H1 (cell line): ENCODE measurements at regions not wholly inside any gene's neighbourhood (a gene's known extent, or its start where the extent isn't known, plus 50 kb on each side); places are given as distances from the start of the nearest gene placed in this dataset.

Experiments used
- CTCF ChIA-PET: fragments of 300-600 bp; sonication (Branson Sonifier 250); formaldehyde crosslinking; loops from one replicate; lab custom pipeline; 2021; ENCODE audit not compliant: partially characterized antibody; lab: Charles Lee
- POLR2A ChIA-PET: fragments of 300-600 bp; sonication (Branson Sonifier 250); formaldehyde crosslinking; loops from one replicate; lab custom pipeline; 2021; ENCODE audit warnings: inconsistent platforms; ENCODE audit not compliant: partially characterized antibody; lab: Charles Lee
- DNase-seq, 2 experiments: peaks; one replicate each; pipeline versions ENCODE4 v3.0.0 to v3.0.0-alpha.2; 2010 to 2022; ENCODE audit warnings: low spot score in 2 of 2, low read depth in 1 of 2, mixed read lengths in 1 of 2
- FAIRE-seq: peaks from 2 replicates; lab custom pipeline; 2011; peaks lifted over from hg19 to GRCh38; lab: Jason Lieb, UNC
- H2AFZ ChIP-seq: 2 replicates; pipeline ENCODE4 v1.8.1; 2012; ENCODE audit warnings: low read length, inconsistent platforms
- H2AK5ac ChIP-seq: 2 replicates; pipeline ENCODE4 v1.6.1; 2013; ENCODE audit warnings: low read depth, low read length
- H2BK120ac ChIP-seq: replicated peaks from 2 replicates; pipeline ENCODE3; 2013; ENCODE audit warnings: low read depth, low read length, inconsistent platforms
- H2BK12ac ChIP-seq: 2 replicates; pipeline ENCODE4 v1.6.1; 2013; ENCODE audit warnings: low read depth, low read length
- H2BK15ac ChIP-seq: 2 replicates; pipeline ENCODE4 v1.6.1; 2013; ENCODE audit warnings: low read length
- H2BK20ac ChIP-seq: 2 replicates; pipeline ENCODE4 v1.6.1; 2013; ENCODE audit warnings: low read length
- H2BK5ac ChIP-seq: 2 replicates; pipeline ENCODE4 v1.6.1; 2013; ENCODE audit warnings: low read depth, low read length
- H3K14ac ChIP-seq: 2 replicates; pipeline ENCODE4 v1.6.1; 2013; ENCODE audit warnings: inconsistent platforms; ENCODE audit not compliant: insufficient read length
- H3K18ac ChIP-seq: 2 replicates; pipeline ENCODE4 v1.6.1; 2013; ENCODE audit warnings: low read length; ENCODE audit errors: extremely low read depth
- H3K23ac ChIP-seq: 2 replicates; pipeline ENCODE4 v1.6.1; 2013; ENCODE audit warnings: inconsistent platforms; ENCODE audit not compliant: insufficient read length
- H3K23me2 ChIP-seq: 2 replicates; pipeline ENCODE4 v1.6.1; 2013; ENCODE audit warnings: low read depth, low read length
- H3K27ac ChIP-seq: 2 replicates; pipeline ENCODE4 v1.6.1; 2011; ENCODE audit warnings: low read depth, low read length, inconsistent platforms
- H3K27me3 ChIP-seq, 4 experiments: replicated peaks in 1 of 4; 1 replicate in 1 of 4; 2 replicates in 3 of 4; pipeline versions ENCODE4 v1.6.1 to v1.8.1; 2011 to 2013; ENCODE audit warnings: low read length in 3 of 4, mild to moderate bottlenecking in 3 of 4, inconsistent platforms in 2 of 4, mixed read lengths in 2 of 4, moderate library complexity in 1 of 4; ENCODE audit not compliant: control insufficient read depth in 3 of 4, insufficient read depth in 3 of 4; ENCODE audit errors: extremely low read depth in 1 of 4
- H3K36me3 ChIP-seq, 4 experiments: 2 replicates each; pipeline versions ENCODE4 v1.6.1 to v1.8.1; 2011 to 2013; ENCODE audit warnings: mild to moderate bottlenecking in 4 of 4, low read length in 3 of 4, moderate library complexity in 2 of 4, control low read depth in 1 of 4, inconsistent platforms in 1 of 4; ENCODE audit not compliant: insufficient read depth in 4 of 4, control insufficient read depth in 2 of 4
- H3K4ac ChIP-seq: replicated peaks from 2 replicates; pipeline ENCODE3; 2013; ENCODE audit warnings: low read length, low read depth, mixed read lengths, inconsistent platforms; ENCODE audit not compliant: insufficient read length
- H3K4me1 ChIP-seq, 4 experiments: replicated peaks in 1 of 4; 1 replicate in 1 of 4; 2 replicates in 3 of 4; pipeline versions ENCODE4 v1.6.1 to v1.8.1; 2011 to 2013; ENCODE audit warnings: low read length in 3 of 4, inconsistent platforms in 2 of 4, mixed read lengths in 1 of 4; ENCODE audit not compliant: insufficient read depth in 4 of 4, control insufficient read depth in 3 of 4
- H3K4me2 ChIP-seq, 2 experiments: 2 replicates each; pipeline versions ENCODE4 v1.6.1 to v1.8.1; 2011 to 2013; ENCODE audit warnings: low read depth in 2 of 2, low read length in 2 of 2, control low read depth in 1 of 2, inconsistent platforms in 1 of 2, mild to moderate bottlenecking in 1 of 2; ENCODE audit not compliant: insufficient read depth in 1 of 2
- H3K4me3 ChIP-seq, 4 experiments: fragments of 200-600, 300-600 bp in 1 of 4; sonication (generic), shearing (Covaris generic), sonication (Bioruptor Twin) in 1 of 4; 2 replicates each; pipeline versions ENCODE4 v1.5.1 to v1.8.1; 2011 to 2016; ENCODE audit warnings: low read length in 4 of 4, low read depth in 3 of 4, control low read depth in 2 of 4, inconsistent platforms in 2 of 4, mild to moderate bottlenecking in 2 of 4, mixed read lengths in 1 of 4, moderate library complexity in 1 of 4; ENCODE audit not compliant: insufficient read depth in 2 of 4; ENCODE audit errors: extremely low read depth in 1 of 4
- H3K56ac ChIP-seq: replicated peaks from 2 replicates; pipeline ENCODE3; 2013; ENCODE audit warnings: low read depth, mild to moderate bottlenecking, mixed read lengths, low read length, inconsistent platforms; ENCODE audit not compliant: insufficient read length
- H3K79me1 ChIP-seq: 2 replicates; pipeline ENCODE4 v1.6.1; 2013; ENCODE audit warnings: low read depth, low read length, control low read depth
- H3K79me2 ChIP-seq, 2 experiments: 2 replicates each; pipeline versions ENCODE4 v1.6.1 to v1.8.1; 2012 to 2013; ENCODE audit warnings: low read length in 2 of 2, mild to moderate bottlenecking in 2 of 2, inconsistent platforms in 1 of 2; ENCODE audit not compliant: insufficient read depth in 2 of 2, control insufficient read depth in 1 of 2
- H3K9ac ChIP-seq, 4 experiments: replicated peaks in 1 of 4; 1 replicate in 1 of 4; 2 replicates in 3 of 4; pipeline versions ENCODE4 v1.6.1 to v1.8.1; 2011 to 2013; ENCODE audit warnings: low read depth in 3 of 4, low read length in 3 of 4, control low read depth in 2 of 4, mild to moderate bottlenecking in 2 of 4, moderate library complexity in 2 of 4, inconsistent platforms in 1 of 4; ENCODE audit errors: extremely low read depth in 1 of 4
- H3K9me3 ChIP-seq, 2 experiments: 2 replicates each; pipeline versions ENCODE4 v1.6.1 to v1.8.1; 2012 to 2013; ENCODE audit warnings: mild to moderate bottlenecking in 2 of 2, moderate library complexity in 2 of 2, control low read depth in 1 of 2, inconsistent platforms in 1 of 2, low read depth in 1 of 2, low read length in 1 of 2, mixed read lengths in 1 of 2; ENCODE audit not compliant: insufficient read depth in 2 of 2
- H4K20me1 ChIP-seq, 2 experiments: replicated peaks in 1 of 2; 2 replicates each; pipeline versions ENCODE3 to v1.8.1; 2011 to 2013; ENCODE audit warnings: inconsistent platforms in 2 of 2, low read length in 2 of 2, mild to moderate bottlenecking in 1 of 2; ENCODE audit not compliant: insufficient read depth in 2 of 2, control insufficient read depth in 1 of 2
- H4K5ac ChIP-seq: 2 replicates; pipeline ENCODE4 v1.6.1; 2013; ENCODE audit warnings: low read length, low read depth, mixed read lengths, inconsistent platforms; ENCODE audit not compliant: insufficient read length
- H4K8ac ChIP-seq: 2 replicates; pipeline ENCODE4 v1.8.0; 2013; ENCODE audit warnings: mild to moderate bottlenecking, moderate library complexity, low read length, inconsistent platforms; ENCODE audit not compliant: insufficient read depth; ENCODE audit errors: extremely low read depth
- H4K91ac ChIP-seq: replicated peaks from 2 replicates; pipeline ENCODE3; 2013; ENCODE audit warnings: low read length, mixed read lengths, inconsistent platforms; ENCODE audit not compliant: insufficient read length
- KDM1A ChIP-seq: fragments of 200-600, 300-600 bp; sonication (generic); IDR thresholded peaks from 2 replicates; pipeline ENCODE4 v1.7.1; 2016; ENCODE audit warnings: mild to moderate bottlenecking, low read length, borderline replicate concordance
- WGBS, 2 experiments: shearing (Covaris generic) in 1 of 2; methylation state at CpG; one replicate each; pipeline versions ENCODE4 v1.1.6 to v1.1.7; 2013 to 2015; ENCODE audit warnings: low lambda C conversion rate in 2 of 2, mixed read lengths in 2 of 2, inconsistent platforms in 1 of 2, low coverage in 1 of 2, missing lambda C conversion rate in 1 of 2; ENCODE audit not compliant: insufficient replicate concordance in 2 of 2, insufficient coverage in 1 of 2, insufficient read length in 1 of 2; ENCODE audit errors: extremely low coverage in 1 of 2, missing lambda C conversion rate in 1 of 2; 5-methylcytosine and 5-hydroxymethylcytosine counted together

- no peak for TF ChIP-seq KDM1A
- H3K27me3 ChIP-seq = no peaks in the 10 kb centered on the region
- no peak overlapping the region for H3K23ac ChIP-seq
- H3K9me3 ChIP-seq = no peaks in the 10 kb centered on the region
- H2BK120ac ChIP-seq = no peak overlapping the region
- no peak overlapping the region for H3K9ac ChIP-seq
- no peaks in the 10 kb centered on the region for H3K23me2 ChIP-seq
- 68% methylated on average over 1 of the region's 1 CpG; no CpG with 5 or more reads in 1 of the 2 experiments for WGBS, 2 experiments
- no peak overlapping the region for H3K14ac ChIP-seq
- no peak overlapping the region for H2AFZ ChIP-seq
- ChIA-PET POLR2A (no interaction called here), CTCF (interaction anchor here (0.6 kb wide), 1 partner anchor 180 kb away, joined by 4 read pairs; no protein-coding TSS in a partner anchor)
- no peak overlapping the region for H3K56ac ChIP-seq
- no peaks in the 10 kb centered on the region for H3K79me2 ChIP-seq
- H2BK5ac ChIP-seq = no peak overlapping the region
- no peak overlapping the region for H3K4me2 ChIP-seq
- H2AK5ac ChIP-seq = no peak overlapping the region
- H3K36me3 ChIP-seq = no peaks in the 10 kb centered on the region
- no peak overlapping the region for H2BK12ac ChIP-seq
- H2BK15ac ChIP-seq = no peak overlapping the region
- no peak overlapping the region for H3K27ac ChIP-seq
- H4K91ac ChIP-seq = no peak overlapping the region
- H4K8ac ChIP-seq = no peak overlapping the region
- H3K4ac ChIP-seq = no peak overlapping the region
- FAIRE-seq = no peak
- no peak overlapping the region for H4K5ac ChIP-seq
- no peaks in the 10 kb centered on the region for H4K20me1 ChIP-seq
- no peak overlapping the region for H2BK20ac ChIP-seq
- no peak overlapping the region for H3K4me3 ChIP-seq
- H3K18ac ChIP-seq = no peak overlapping the region
- DNase-seq = no peak
- no peaks in the 10 kb centered on the region for H3K4me1 ChIP-seq
- H3K79me1 ChIP-seq = no peaks in the 10 kb centered on the region
These were observed 183.3 kb upstream of the KITLG start for GRCh38 chr12:88763536-88764100.
